ENCODE measurements at regions not wholly inside any gene's neighbourhood (a gene's known extent, or its start where the extent isn't known, plus 50 kb on each side); places are given as distances from the start of the nearest gene placed in this dataset.

- no peak for DNase-seq (ENCODE audit: low read depth)
These were observed 122.1 kb downstream of the TFCP2L1 start for GRCh38 chr2:121162893-121163292.

- no peak for DNase-seq (ENCODE audit: low read depth)
These were observed 121.0 kb downstream of the TFCP2L1 start for GRCh38 chr2:121164042-121164441.

- no peak for DNase-seq (ENCODE audit: low read depth)
These were observed 119.9 kb downstream of the TFCP2L1 start for GRCh38 chr2:121165038-121165542.
